OCI-LY1 (cell line): ENCODE measurements at regions not wholly inside any gene's neighbourhood (a gene's known extent, or its start where the extent isn't known, plus 50 kb on each side); places are given as distances from the start of the nearest gene placed in this dataset.

Experiments
- H2AFZ ChIP-seq: fragments of 200-600 bp; sonication (generic), shearing (Covaris generic); 2 replicates; pipeline ENCODE4 v1.6.0; 2014; ENCODE audit warnings: antibody characterized with exemption, mild to moderate bottlenecking, low read length
- H3F3A ChIP-seq: fragments of 200-600 bp; sonication (generic), shearing (Covaris generic); 2 replicates; pipeline ENCODE4 v1.6.0; 2014; ENCODE audit warnings: mild to moderate bottlenecking, antibody characterized with exemption, low read length, moderate library complexity; ENCODE audit not compliant: insufficient read depth
- H3K27ac ChIP-seq: fragments of 200-600 bp; sonication (generic); 2 replicates; pipeline ENCODE4 v1.5.1; 2014; ENCODE audit warnings: low read length, mixed run types, mild to moderate bottlenecking, low read depth; ENCODE audit not compliant: poor library complexity, severe bottlenecking
- H3K27me3 ChIP-seq: fragments of 200-600 bp; sonication (generic); 2 replicates; pipeline ENCODE4 v1.6.0; 2014; ENCODE audit warnings: antibody characterized with exemption, mild to moderate bottlenecking, low read length, moderate library complexity; ENCODE audit not compliant: insufficient read depth
- H3K36me3 ChIP-seq: fragments of 200-600 bp; sonication (generic); 2 replicates; pipeline ENCODE4 v1.6.1; 2014; ENCODE audit warnings: mild to moderate bottlenecking, antibody characterized with exemption, low read length, moderate library complexity, mixed read lengths; ENCODE audit not compliant: insufficient read depth
- H3K4me1 ChIP-seq: fragments of 200-600 bp; sonication (generic); 2 replicates; pipeline ENCODE4 v1.5.1; 2014; ENCODE audit warnings: mild to moderate bottlenecking, low read length, moderate library complexity; ENCODE audit not compliant: insufficient read depth, severe bottlenecking
- H3K4me2 ChIP-seq: fragments of 200-600 bp; sonication (generic), shearing (Covaris generic); 2 replicates; pipeline ENCODE4 v1.6.1; 2014; ENCODE audit warnings: low read length
- H3K4me3 ChIP-seq: fragments of 200-600 bp; sonication (generic); 2 replicates; pipeline ENCODE4 v1.5.1; 2014; ENCODE audit warnings: low read length, low read depth, mild to moderate bottlenecking, mixed read lengths; ENCODE audit not compliant: poor library complexity, severe bottlenecking
- H3K79me2 ChIP-seq: fragments of 200-600 bp; shearing (Covaris generic); 2 replicates; pipeline ENCODE4 v1.6.1; 2016; ENCODE audit warnings: mixed run types, low read length, mixed read lengths; ENCODE audit not compliant: insufficient read depth
- H3K9ac ChIP-seq: fragments of 200-600 bp; sonication (generic), shearing (Covaris generic); 2 replicates; pipeline ENCODE4 v1.6.1; 2014; ENCODE audit warnings: mild to moderate bottlenecking, low read length, mixed read lengths
- H3K9me2 ChIP-seq: fragments of 200-600 bp; sonication (generic), shearing (Covaris generic); 2 replicates; pipeline ENCODE4 v1.6.1; 2014; ENCODE audit warnings: low read depth, mild to moderate bottlenecking, low read length, mixed read lengths
- H3K9me3 ChIP-seq: fragments of 200-600 bp; shearing (Covaris generic); 2 replicates; pipeline ENCODE4 v1.6.1; 2014; ENCODE audit warnings: low read length, mixed read lengths
- H4K20me1 ChIP-seq: fragments of 200-600 bp; sonication (generic), shearing (Covaris generic); 2 replicates; pipeline ENCODE4 v1.6.0; 2016; ENCODE audit warnings: mild to moderate bottlenecking, low read length; ENCODE audit not compliant: insufficient read depth
- CTCF ChIP-seq: fragments of 200-600 bp; sonication (generic), shearing (Covaris generic); IDR thresholded peaks from 2 replicates; pipeline ENCODE4 v1.5.1; 2017; ENCODE audit warnings: mild to moderate bottlenecking, antibody characterized with exemption, low read length, moderate library complexity, mixed read lengths
- EZH2 ChIP-seq: fragments of 200-600 bp; sonication (generic), shearing (Covaris generic); IDR thresholded peaks from 2 replicates; pipeline ENCODE4 v1.8.0; 2017; ENCODE audit warnings: borderline replicate concordance, mixed run types, mild to moderate bottlenecking, antibody characterized with exemption, low read length, moderate library complexity, mixed read lengths

- Histone ChIP-seq H3K36me3 (no peaks in the 10 kb centered on the region), H3K79me2 (no peaks in the 10 kb centered on the region), H4K20me1 (no peaks in the 10 kb centered on the region), H3K4me1 (no peaks in the 10 kb centered on the region), H3F3A (no peaks in the 10 kb centered on the region), H3K9me2 (no peaks in the 10 kb centered on the region), H3K4me2 (no peak overlapping the region), H3K27ac (no peak overlapping the region), H2AFZ (no peak overlapping the region), H3K9me3 (no peaks in the 10 kb centered on the region), H3K4me3 (no peak overlapping the region), H3K9ac (no peak overlapping the region), H3K27me3 (no peaks in the 10 kb centered on the region)
- TF ChIP-seq CTCF = no peak
- TF ChIP-seq EZH2 = no peak
These were observed 260.5 kb downstream of the DLL1 start for GRCh38 chr6:170030284-170030815.

GRCh38 chr6:170029416-170030283, 261.2 kb downstream of the DLL1 start:
- TF ChIP-seq CTCF = no peak
- TF ChIP-seq EZH2 = no peak
- Histone ChIP-seq H3K4me1 (no peaks in the 10 kb centered on the region), H3K27ac (no peak overlapping the region), H3K9ac (no peak overlapping the region), H3K4me2 (no peak overlapping the region), H3K36me3 (no peaks in the 10 kb centered on the region), H2AFZ (no peak overlapping the region), H3K79me2 (no peaks in the 10 kb centered on the region), H3F3A (no peaks in the 10 kb centered on the region), H3K27me3 (no peaks in the 10 kb centered on the region), H3K4me3 (no peak overlapping the region), H3K9me2 (no peaks in the 10 kb centered on the region), H4K20me1 (no peaks in the 10 kb centered on the region), H3K9me3 (no peaks in the 10 kb centered on the region)

- Histone ChIP-seq H3K36me3 (no peaks in the 10 kb centered on the region), H3F3A (no peaks in the 10 kb centered on the region), H3K9me2 (no peaks in the 10 kb centered on the region), H3K27me3 (no peaks in the 10 kb centered on the region), H3K79me2 (no peaks in the 10 kb centered on the region), H3K9ac (no peak overlapping the region), H3K4me2 (no peak overlapping the region), H2AFZ (no peak overlapping the region), H3K9me3 (no peaks in the 10 kb centered on the region), H3K4me3 (no peak overlapping the region), H4K20me1 (no peaks in the 10 kb centered on the region), H3K4me1 (no peaks in the 10 kb centered on the region), H3K27ac (no peak overlapping the region)
- TF ChIP-seq EZH2 (no peak), CTCF (no peak)
These were observed 262.1 kb downstream of the DLL1 start for GRCh38 chr6:170028629-170029345.
